DOHH2 (cell line): ENCODE measurements at regions not wholly inside any gene's neighbourhood (a gene's known extent, or its start where the extent isn't known, plus 50 kb on each side); places are given as distances from the start of the nearest gene placed in this dataset.

Source experiments
- H3F3A ChIP-seq: fragments of 200-600 bp; sonication (generic), shearing (Covaris generic); 2 replicates; pipeline ENCODE4 v1.6.0; 2016; ENCODE audit warnings: antibody characterized with exemption, mild to moderate bottlenecking; ENCODE audit not compliant: control insufficient read depth, insufficient read depth
- H3K27ac ChIP-seq: fragments of 200-600 bp; sonication (generic); 2 replicates; pipeline ENCODE4 v1.5.1; 2014; ENCODE audit warnings: low read depth, mild to moderate bottlenecking, low read length, moderate library complexity
- H3K27me3 ChIP-seq: fragments of 200-600 bp; sonication (generic); 2 replicates; pipeline ENCODE4 v1.6.1; 2014; ENCODE audit warnings: mild to moderate bottlenecking, low read length, mixed read lengths; ENCODE audit not compliant: control insufficient read depth
- H3K36me3 ChIP-seq: fragments of 200-600 bp; sonication (generic); 2 replicates; pipeline ENCODE4 v1.6.1; 2014; ENCODE audit warnings: mild to moderate bottlenecking, low read length, moderate library complexity, mixed read lengths; ENCODE audit not compliant: control insufficient read depth
- H3K4me1 ChIP-seq: fragments of 200-600 bp; sonication (generic); 2 replicates; pipeline ENCODE4 v1.6.1; 2014; ENCODE audit warnings: mild to moderate bottlenecking, low read length, mixed read lengths; ENCODE audit not compliant: control insufficient read depth
- H3K4me2 ChIP-seq: fragments of 200-600 bp; sonication (generic); 2 replicates; pipeline ENCODE4 v1.6.0; 2014; ENCODE audit warnings: mild to moderate bottlenecking, low read length, moderate library complexity
- H3K4me3 ChIP-seq: fragments of 200-600 bp; sonication (generic); 2 replicates; pipeline ENCODE4 v1.5.1; 2014; ENCODE audit warnings: mild to moderate bottlenecking, low read length, mixed read lengths
- H3K79me2 ChIP-seq: fragments of 200-600 bp; sonication (generic); 2 replicates; pipeline ENCODE4 v1.6.1; 2014; ENCODE audit warnings: mild to moderate bottlenecking, low read length, mixed read lengths; ENCODE audit not compliant: control insufficient read depth
- H3K9me2 ChIP-seq: fragments of 200-600 bp; sonication (generic); replicated peaks from 2 replicates; pipeline ENCODE4 v1.6.1; 2014; ENCODE audit warnings: mild to moderate bottlenecking, low read length, mixed read lengths; ENCODE audit not compliant: control insufficient read depth
- H3K9me3 ChIP-seq: fragments of 200-600 bp; sonication (generic); 2 replicates; pipeline ENCODE4 v1.6.1; 2014; ENCODE audit warnings: antibody characterized with exemption, low read length, mixed read lengths; ENCODE audit not compliant: control insufficient read depth, insufficient read depth
- H4K20me1 ChIP-seq: fragments of 200-600 bp; sonication (generic); 2 replicates; pipeline ENCODE4 v1.6.0; 2014; ENCODE audit warnings: low read depth, mild to moderate bottlenecking, antibody characterized with exemption, low read length, moderate library complexity; ENCODE audit not compliant: control insufficient read depth, insufficient read depth
- CTCF ChIP-seq: fragments of 200-600 bp; sonication (generic); IDR thresholded peaks from one replicate; pipeline ENCODE4 v1.5.1; 2014; ENCODE audit warnings: antibody characterized with exemption, mild to moderate bottlenecking, low read depth, low read length; ENCODE audit not compliant: poor library complexity, severe bottlenecking
- EZH2phosphoT487 ChIP-seq: fragments of 200-600 bp; sonication (generic); IDR thresholded peaks from 2 replicates; pipeline ENCODE4 v1.6.1; 2017; ENCODE audit warnings: borderline replicate concordance, mild to moderate bottlenecking, antibody characterized with exemption, low read length, moderate library complexity, mixed read lengths

- Histone ChIP-seq H3K9me2 (no peaks in the 10 kb centered on the region), H3K36me3 (no peaks in the 10 kb centered on the region; the same call in 1 of the 2 replicates), H3K27ac (no peak overlapping the region), H3K4me2 (no peak overlapping the region), H3K27me3 (no peaks in the 10 kb centered on the region), H4K20me1 (no peaks in the 10 kb centered on the region), H3K79me2 (no peaks in the 10 kb centered on the region), H3K4me3 (no peak overlapping the region), H3K4me1 (peaks cover 73% of the 10 kb centered on the region), H3K9me3 (no peaks in the 10 kb centered on the region), H3F3A (no peaks in the 10 kb centered on the region)
- no peak for TF ChIP-seq EZH2phosphoT487
- no peak for TF ChIP-seq CTCF
These were observed 112.5 kb downstream of the PCDH7 start for GRCh38 chr4:30832639-30833038.

- H3K36me3 ChIP-seq, result no peaks in the 10 kb centered on the region; the same call in 1 of the 2 replicates
- no peaks in the 10 kb centered on the region for H3K9me3 ChIP-seq
- TF ChIP-seq EZH2phosphoT487, result no peak
- no peak for TF ChIP-seq CTCF
- no peak overlapping the region for H3K4me2 ChIP-seq
- no peaks in the 10 kb centered on the region for H3K9me2 ChIP-seq
- H3K79me2 ChIP-seq, result no peaks in the 10 kb centered on the region
- no peak overlapping the region for H3K4me3 ChIP-seq
- no peaks in the 10 kb centered on the region for H3F3A ChIP-seq
- no peaks in the 10 kb centered on the region for H4K20me1 ChIP-seq
- H3K4me1 ChIP-seq, result peaks cover 67% of the 10 kb centered on the region
- no peaks in the 10 kb centered on the region for H3K27me3 ChIP-seq
- no peak overlapping the region for H3K27ac ChIP-seq
These were observed 113.0 kb downstream of the PCDH7 start for GRCh38 chr4:30833206-30833605.

GRCh38 chr4:30835044-30835443 lies 114.9 kb downstream of the PCDH7 start:
- Histone ChIP-seq H3K9me3 (no peaks in the 10 kb centered on the region), H3K4me1 (peaks cover 58% of the 10 kb centered on the region), H4K20me1 (no peaks in the 10 kb centered on the region), H3K79me2 (no peaks in the 10 kb centered on the region), H3K4me2 (no peak overlapping the region), H3K9me2 (no peaks in the 10 kb centered on the region), H3K4me3 (no peak overlapping the region), H3K36me3 (no peaks in the 10 kb centered on the region; the same call in 1 of the 2 replicates), H3K27ac (no peak overlapping the region), H3K27me3 (no peaks in the 10 kb centered on the region), H3F3A (no peaks in the 10 kb centered on the region)
- no peak for TF ChIP-seq CTCF

GRCh38 chr4:30836231-30836630 lies 116.1 kb downstream of the PCDH7 start:
- Histone ChIP-seq H3K27ac (no peak overlapping the region), H3K36me3 (no peaks in the 10 kb centered on the region; the same call in 1 of the 2 replicates), H3F3A (no peaks in the 10 kb centered on the region), H3K9me2 (no peaks in the 10 kb centered on the region), H3K4me3 (no peak overlapping the region), H4K20me1 (no peaks in the 10 kb centered on the region), H3K4me1 (peaks cover 58% of the 10 kb centered on the region), H3K79me2 (no peaks in the 10 kb centered on the region), H3K4me2 (peak overlapping the region; percentile 22), H3K27me3 (no peaks in the 10 kb centered on the region), H3K9me3 (no peaks in the 10 kb centered on the region)
- no peak for TF ChIP-seq EZH2phosphoT487
- no peak for TF ChIP-seq CTCF
